ENCODE measurements at regions not wholly inside any gene's neighbourhood (a gene's known extent, or its start where the extent isn't known, plus 50 kb on each side); places are given as distances from the start of the nearest gene placed in this dataset.

DNA sequence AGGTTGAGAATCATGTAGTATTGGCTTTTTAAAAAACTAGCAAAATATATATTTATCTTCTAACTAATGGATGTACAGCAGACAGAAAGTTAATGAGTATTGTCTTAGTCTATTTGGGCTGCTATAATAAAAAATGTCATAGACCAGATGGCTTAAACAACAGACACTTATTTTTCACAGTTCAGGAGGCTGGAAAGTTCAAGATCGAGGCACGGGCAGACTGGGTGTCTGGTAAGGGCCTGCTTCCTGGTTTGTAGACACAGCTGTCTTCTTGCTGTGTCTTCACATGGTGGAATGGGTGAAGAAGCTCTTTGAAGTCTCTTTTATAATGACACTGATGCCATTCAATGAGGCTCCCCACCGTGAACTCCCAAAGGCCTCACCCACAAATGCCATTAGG lies 70.1 kb upstream of the KRR1 start:
- no peaks in the 10 kb centered on the region for H3K27me3 ChIP-seq (replicated peaks in 1 of 7)
- H3K36me3 ChIP-seq = no peaks in the 10 kb centered on the region
- intact Hi-C loops (cut with DNase I; ENCODE audit: low total_unique reads) = no loop called here
- WGBS, 5 donors = 63 to 73% (median 71%) methylated on average over 3 of the region's 3 CpGs
- TF ChIP-seq POLR2A (IDR thresholded peaks at IDR 0.05) = no peak
- TF ChIP-seq, protein P1, sequence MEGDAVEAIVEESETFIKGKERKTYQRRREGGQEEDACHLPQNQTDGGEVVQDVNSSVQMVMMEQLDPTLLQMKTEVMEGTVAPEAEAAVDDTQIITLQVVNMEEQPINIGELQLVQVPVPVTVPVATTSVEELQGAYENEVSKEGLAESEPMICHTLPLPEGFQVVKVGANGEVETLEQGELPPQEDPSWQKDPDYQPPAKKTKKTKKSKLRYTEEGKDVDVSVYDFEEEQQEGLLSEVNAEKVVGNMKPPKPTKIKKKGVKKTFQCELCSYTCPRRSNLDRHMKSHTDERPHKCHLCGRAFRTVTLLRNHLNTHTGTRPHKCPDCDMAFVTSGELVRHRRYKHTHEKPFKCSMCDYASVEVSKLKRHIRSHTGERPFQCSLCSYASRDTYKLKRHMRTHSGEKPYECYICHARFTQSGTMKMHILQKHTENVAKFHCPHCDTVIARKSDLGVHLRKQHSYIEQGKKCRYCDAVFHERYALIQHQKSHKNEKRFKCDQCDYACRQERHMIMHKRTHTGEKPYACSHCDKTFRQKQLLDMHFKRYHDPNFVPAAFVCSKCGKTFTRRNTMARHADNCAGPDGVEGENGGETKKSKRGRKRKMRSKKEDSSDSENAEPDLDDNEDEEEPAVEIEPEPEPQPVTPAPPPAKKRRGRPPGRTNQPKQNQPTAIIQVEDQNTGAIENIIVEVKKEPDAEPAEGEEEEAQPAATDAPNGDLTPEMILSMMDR (IDR thresholded peaks at IDR 0.05 in 8 of 11, conservative IDR thresholded peaks at IDR 0.05 in 3 of 11) = no peak
- TF ChIP-seq POLR2AphosphoS5 (IDR thresholded peaks at IDR 0.05) = no peak
- no peaks in the 10 kb centered on the region for H3K9me3 ChIP-seq
- H3K4me3 ChIP-seq = no peak overlapping the region
- H3K4me1 ChIP-seq = no peaks in the 10 kb centered on the region
- DNase-seq = no peak
- no peak overlapping the region for H3K27ac ChIP-seq

DNA sequence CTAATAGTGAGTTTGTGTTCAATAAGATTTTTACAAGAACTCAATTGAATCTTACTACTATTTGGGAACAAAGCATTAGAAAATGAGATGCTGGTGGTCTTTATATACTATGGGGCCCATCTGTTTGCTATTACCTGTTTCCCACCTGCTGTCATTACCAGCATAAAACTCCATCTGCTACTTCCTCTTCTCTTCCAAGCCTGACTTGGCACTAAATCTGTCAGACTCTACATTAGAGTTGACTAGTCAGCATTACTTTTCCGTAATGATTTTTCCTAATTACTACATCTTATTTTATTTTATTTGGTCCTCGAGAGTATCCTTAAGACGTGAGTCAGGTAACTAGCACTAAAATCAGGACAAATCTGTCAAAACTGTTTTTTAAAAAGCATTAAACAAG lies 68.1 kb upstream of the KRR1 start:
- Histone ChIP-seq H3K36me3 (no peaks in the 10 kb centered on the region), H3K4me3 (no peak overlapping the region), H3K4me1 (no peaks in the 10 kb centered on the region), H3K9me3 (no peaks in the 10 kb centered on the region), H3K27ac (no peak overlapping the region), H3K27me3 (replicated peaks in 1 of 7) (no peaks in the 10 kb centered on the region)
- DNase-seq = no peak
- intact Hi-C loops (cut with DNase I; ENCODE audit: low total_unique reads) = no loop called here
- 68 to 79% (median 77%) methylated on average over 3 of the region's 3 CpGs for WGBS, 5 donors
- TF ChIP-seq POLR2A (IDR thresholded peaks at IDR 0.05) = no peak
- no peak for TF ChIP-seq POLR2AphosphoS5 (IDR thresholded peaks at IDR 0.05)
- TF ChIP-seq, protein P1 (IDR thresholded peaks at IDR 0.05 in 8 of 11, conservative IDR thresholded peaks at IDR 0.05 in 3 of 11) = no peak

DNA sequence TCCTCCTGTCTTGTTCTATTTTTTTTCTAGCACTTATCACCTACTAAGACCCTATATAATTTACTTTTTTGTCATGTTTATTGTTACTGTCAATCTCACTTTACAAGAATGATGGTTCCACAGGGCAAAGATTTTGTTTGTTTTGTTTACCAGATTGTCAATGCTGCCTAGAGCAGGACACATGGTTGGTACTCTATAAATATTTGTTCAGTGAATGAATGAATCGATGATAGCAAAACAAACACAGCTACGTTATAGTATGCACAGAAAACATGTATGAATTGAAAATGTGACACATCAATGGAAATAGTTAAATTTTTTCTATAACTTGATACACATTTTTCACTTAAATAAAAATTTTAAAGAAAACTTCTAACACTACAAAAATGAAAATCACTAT lies 67.1 kb upstream of the KRR1 start:
- Histone ChIP-seq H3K4me1 (no peaks in the 10 kb centered on the region), H3K27ac (no peak overlapping the region), H3K9me3 (no peaks in the 10 kb centered on the region), H3K4me3 (no peak overlapping the region), H3K36me3 (no peaks in the 10 kb centered on the region), H3K27me3 (replicated peaks in 1 of 7) (no peaks in the 10 kb centered on the region)
- intact Hi-C loops (cut with DNase I; ENCODE audit: low total_unique reads) = no loop called here
- TF ChIP-seq, protein P1 (IDR thresholded peaks at IDR 0.05 in 8 of 11, conservative IDR thresholded peaks at IDR 0.05 in 3 of 11) = no peak
- TF ChIP-seq POLR2AphosphoS5 (IDR thresholded peaks at IDR 0.05) = no peak
- no peak for TF ChIP-seq POLR2A (IDR thresholded peaks at IDR 0.05)
- WGBS, 5 donors = 85 to 94% (median 91%) methylated on average over 2 of the region's 2 CpGs
- no peak for DNase-seq

DNA sequence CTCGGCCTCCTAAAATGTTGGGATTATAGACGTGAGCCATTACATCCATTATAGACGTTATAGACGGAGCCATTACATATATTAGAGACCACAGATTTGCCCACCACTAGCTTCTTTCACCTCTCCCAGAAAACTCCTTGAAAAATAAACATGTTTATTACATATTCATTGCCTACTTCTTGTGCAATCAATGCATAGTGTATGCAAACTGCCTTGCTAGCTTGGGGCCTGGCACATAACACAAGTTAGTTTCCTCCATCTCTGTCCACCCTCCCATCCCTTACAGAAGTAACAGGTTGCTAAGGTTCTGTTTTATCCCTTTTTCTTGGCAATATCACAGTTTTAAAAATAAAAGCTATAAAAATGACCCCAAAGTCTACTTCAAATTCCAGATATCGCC lies 66.4 kb upstream of the KRR1 start:
- no peak for DNase-seq
- 93 to 97% (median 94%) methylated on average over 5 of the region's 5 CpGs for WGBS, 5 donors
- intact Hi-C loops (cut with DNase I; ENCODE audit: low total_unique reads) = no loop called here
- Histone ChIP-seq H3K36me3 (no peaks in the 10 kb centered on the region), H3K4me1 (no peaks in the 10 kb centered on the region), H3K9me3 (no peaks in the 10 kb centered on the region), H3K27me3 (replicated peaks in 1 of 7) (no peaks in the 10 kb centered on the region), H3K4me3 (no peak overlapping the region), H3K27ac (no peak overlapping the region)
- no peak for TF ChIP-seq POLR2A (IDR thresholded peaks at IDR 0.05)
- TF ChIP-seq, protein P1 (IDR thresholded peaks at IDR 0.05 in 8 of 11, conservative IDR thresholded peaks at IDR 0.05 in 3 of 11) = no peak

Data from spleen (tissue), 11 donors.